ENCODE measurements at regions not wholly inside any gene's neighbourhood (a gene's known extent, or its start where the extent isn't known, plus 50 kb on each side); places are given as distances from the start of the nearest gene placed in this dataset.

GRCh38 chr2:120618830-120619229 lies 116.8 kb upstream of the GLI2 start:
- DNase-seq (ENCODE audit: low spot score): no peak
- Mint-ChIP-seq H3K4me1 (ENCODE audit: low read depth) (peaks cover 10% of the 10 kb centered on the region), H3K36me3 (ENCODE audit: low read depth) (no peaks in the 10 kb centered on the region), H3K27me3 (ENCODE audit: low read depth) (peaks cover 12% of the 10 kb centered on the region), H3K4me3 (ENCODE audit: unreplicated experiment) (no peak overlapping the region), H3K9me3 (ENCODE audit: low read depth) (peaks cover 5% of the 10 kb centered on the region), H3K27ac (ENCODE audit: unreplicated experiment) (no peak overlapping the region)
- TF ChIP-seq CTCF (IDR thresholded peaks at IDR 0.05): no peak

- Mint-ChIP-seq H3K9me3 (ENCODE audit: low read depth) (peaks cover 5% of the 10 kb centered on the region), H3K36me3 (ENCODE audit: low read depth) (no peaks in the 10 kb centered on the region), H3K27ac (ENCODE audit: unreplicated experiment) (no peak overlapping the region), H3K4me1 (ENCODE audit: low read depth) (peaks cover 5% of the 10 kb centered on the region), H3K27me3 (ENCODE audit: low read depth) (peaks cover 9% of the 10 kb centered on the region), H3K4me3 (ENCODE audit: unreplicated experiment) (no peak overlapping the region)
- TF ChIP-seq CTCF (IDR thresholded peaks at IDR 0.05): no peak
- DNase-seq (ENCODE audit: low spot score): no peak
Measured at GRCh38 chr2:120619579-120619978, 116.1 kb upstream of the GLI2 start.

- no peak overlapping the region for H3K4me3 Mint-ChIP-seq (ENCODE audit: unreplicated experiment)
- H3K27me3 Mint-ChIP-seq (ENCODE audit: low read depth): peaks cover 5% of the 10 kb centered on the region
- no peaks in the 10 kb centered on the region for H3K36me3 Mint-ChIP-seq (ENCODE audit: low read depth)
- peaks cover 5% of the 10 kb centered on the region for H3K4me1 Mint-ChIP-seq (ENCODE audit: low read depth)
- peaks cover 5% of the 10 kb centered on the region for H3K9me3 Mint-ChIP-seq (ENCODE audit: low read depth)
- no peak for DNase-seq (ENCODE audit: low spot score)
- no peak for TF ChIP-seq CTCF (IDR thresholded peaks at IDR 0.05)
- H3K27ac Mint-ChIP-seq (ENCODE audit: unreplicated experiment): no peak overlapping the region
Measured at GRCh38 chr2:120620025-120620793, 115.5 kb upstream of the GLI2 start.

- no peak for TF ChIP-seq CTCF (IDR thresholded peaks at IDR 0.05)
- no peak overlapping the region for H3K4me3 Mint-ChIP-seq (ENCODE audit: unreplicated experiment)
- peaks cover 5% of the 10 kb centered on the region for H3K4me1 Mint-ChIP-seq (ENCODE audit: low read depth)
- no peaks in the 10 kb centered on the region for H3K36me3 Mint-ChIP-seq (ENCODE audit: low read depth)
- no peak overlapping the region for H3K27ac Mint-ChIP-seq (ENCODE audit: unreplicated experiment)
- DNase-seq (ENCODE audit: low spot score): no peak
- H3K9me3 Mint-ChIP-seq (ENCODE audit: low read depth): peaks cover 5% of the 10 kb centered on the region
- peaks cover 9% of the 10 kb centered on the region for H3K27me3 Mint-ChIP-seq (ENCODE audit: low read depth)
Measured at GRCh38 chr2:120622159-120622869, 113.4 kb upstream of the GLI2 start.

- peaks cover 5% of the 10 kb centered on the region for H3K4me1 Mint-ChIP-seq (ENCODE audit: low read depth)
- no peak for TF ChIP-seq CTCF (IDR thresholded peaks at IDR 0.05)
- H3K9me3 Mint-ChIP-seq (ENCODE audit: low read depth): peaks cover 6% of the 10 kb centered on the region
- no peak overlapping the region for H3K4me3 Mint-ChIP-seq (ENCODE audit: unreplicated experiment)
- H3K27me3 Mint-ChIP-seq (ENCODE audit: low read depth): peaks cover 10% of the 10 kb centered on the region
- no peak overlapping the region for H3K27ac Mint-ChIP-seq (ENCODE audit: unreplicated experiment)
- DNase-seq (ENCODE audit: low spot score): no peak
- no peaks in the 10 kb centered on the region for H3K36me3 Mint-ChIP-seq (ENCODE audit: low read depth)
Measured at GRCh38 chr2:120622886-120623753, 112.5 kb upstream of the GLI2 start.
